HK-2 (cell line): ENCODE measurements at regions not wholly inside any gene's neighbourhood (a gene's known extent, or its start where the extent isn't known, plus 50 kb on each side); places are given as distances from the start of the nearest gene placed in this dataset.

Experiments used
- DNase-seq: peaks from one replicate; pipeline ENCODE4 v3.0.0-alpha.2; 2018; ENCODE audit not compliant: unreplicated experiment

DNA sequence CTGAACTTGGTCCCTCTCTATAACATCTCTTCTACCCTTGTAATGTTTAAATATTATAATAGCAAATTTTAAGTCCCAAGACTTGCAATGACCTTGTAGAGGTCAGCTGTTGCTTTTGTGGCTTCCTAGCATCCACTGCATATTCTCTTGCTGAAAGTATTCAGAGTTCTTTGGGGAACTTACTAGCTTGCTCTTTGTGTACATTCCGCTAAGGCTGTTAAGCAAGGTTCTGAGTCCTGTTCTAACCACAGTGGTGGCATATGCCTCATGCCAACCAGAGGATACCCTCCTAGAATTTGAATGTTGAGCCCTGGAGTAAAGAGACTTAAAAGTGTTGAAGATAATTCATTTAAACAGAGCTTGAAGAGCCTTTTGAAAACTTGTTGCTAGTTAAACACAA lies 570.9 kb downstream of the TLE1 start:
- DNase-seq, result no peak

GRCh38 chr9:81116340-81117137 lies 572.8 kb downstream of the TLE1 start:
- DNase-seq, result no peak

DNA sequence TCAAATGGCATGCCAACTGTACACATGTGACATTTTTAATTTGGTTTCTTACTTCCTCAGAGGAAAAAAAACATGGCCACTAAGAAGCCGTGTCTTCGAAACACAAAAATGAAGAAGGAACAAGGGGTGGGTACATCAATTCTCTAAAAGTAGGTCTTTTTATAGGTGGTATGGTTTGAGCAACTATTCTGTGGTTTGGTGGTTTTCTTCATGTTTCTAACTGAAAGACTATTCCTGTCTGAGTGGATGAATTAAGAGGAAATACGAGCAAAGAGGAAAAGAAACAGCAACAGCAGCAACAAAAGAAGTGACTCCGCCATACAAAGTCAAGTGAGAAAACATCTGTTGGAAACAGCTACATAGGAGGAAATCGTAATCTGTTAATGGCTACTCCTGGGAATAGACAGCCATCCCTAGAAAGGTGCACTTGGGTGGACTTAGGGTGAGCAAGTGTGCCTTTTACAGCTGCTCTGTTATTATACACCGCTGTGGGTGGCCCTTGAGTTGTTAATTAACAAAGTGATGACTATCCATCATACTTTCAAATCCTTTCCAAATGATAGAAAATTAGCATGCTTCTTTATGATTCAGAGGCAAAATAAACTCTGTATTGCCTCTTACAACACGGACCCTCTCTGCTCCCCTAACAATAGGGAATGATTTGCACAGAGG lies 575.8 kb downstream of the TLE1 start:
- DNase-seq, result no peak

GRCh38 chr9:81112627-81113452 lies 576.5 kb downstream of the TLE1 start:
- DNase-seq, result no peak

- DNase-seq, result no peak
Measured at GRCh38 chr9:81108821-81109220, 580.5 kb downstream of the TLE1 start.

- DNase-seq, result no peak
Measured at GRCh38 chr9:81108391-81108790, 581.0 kb downstream of the TLE1 start.

DNA sequence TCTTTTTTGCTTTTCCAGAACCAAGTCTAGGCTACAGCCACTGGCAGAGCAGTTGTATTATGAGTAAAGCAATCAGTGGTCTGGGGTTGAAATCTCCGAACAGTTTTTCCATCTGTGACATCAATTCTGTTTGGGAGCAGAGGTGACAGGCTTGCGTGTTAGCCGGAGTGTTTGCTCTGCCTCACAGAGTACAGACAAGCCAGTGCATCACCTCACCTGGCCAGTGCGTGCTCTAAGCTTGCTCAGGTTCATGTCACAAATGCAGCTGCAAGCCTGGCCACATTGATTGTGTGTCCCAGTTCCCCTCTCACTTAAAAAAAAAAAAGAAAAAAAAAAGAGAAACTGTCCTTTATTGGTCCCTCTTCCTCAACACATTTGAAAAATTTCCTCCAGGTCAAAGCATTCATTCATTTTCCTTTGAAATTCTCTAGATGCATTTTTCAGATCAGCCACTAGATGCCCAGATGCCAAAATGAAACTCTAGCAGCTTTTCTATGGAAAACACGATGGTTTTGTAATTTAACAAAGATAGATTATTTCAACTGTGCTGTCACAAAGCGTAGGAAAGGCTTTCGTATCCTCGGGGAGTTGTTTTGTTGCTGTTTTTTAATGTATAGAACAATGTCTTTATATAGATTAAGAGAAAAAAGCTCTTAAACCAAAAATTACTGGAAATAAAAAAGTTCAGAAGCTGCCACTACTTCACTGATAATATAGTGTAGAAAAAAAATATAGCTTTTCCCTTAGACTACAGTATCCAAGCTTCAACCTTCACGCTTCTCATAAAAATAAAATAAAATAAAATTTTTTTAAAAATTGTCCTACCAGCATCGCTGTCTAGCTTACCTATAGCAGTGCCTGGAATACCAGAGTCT lies 585.5 kb downstream of the TLE1 start:
- no peak for DNase-seq

DNA sequence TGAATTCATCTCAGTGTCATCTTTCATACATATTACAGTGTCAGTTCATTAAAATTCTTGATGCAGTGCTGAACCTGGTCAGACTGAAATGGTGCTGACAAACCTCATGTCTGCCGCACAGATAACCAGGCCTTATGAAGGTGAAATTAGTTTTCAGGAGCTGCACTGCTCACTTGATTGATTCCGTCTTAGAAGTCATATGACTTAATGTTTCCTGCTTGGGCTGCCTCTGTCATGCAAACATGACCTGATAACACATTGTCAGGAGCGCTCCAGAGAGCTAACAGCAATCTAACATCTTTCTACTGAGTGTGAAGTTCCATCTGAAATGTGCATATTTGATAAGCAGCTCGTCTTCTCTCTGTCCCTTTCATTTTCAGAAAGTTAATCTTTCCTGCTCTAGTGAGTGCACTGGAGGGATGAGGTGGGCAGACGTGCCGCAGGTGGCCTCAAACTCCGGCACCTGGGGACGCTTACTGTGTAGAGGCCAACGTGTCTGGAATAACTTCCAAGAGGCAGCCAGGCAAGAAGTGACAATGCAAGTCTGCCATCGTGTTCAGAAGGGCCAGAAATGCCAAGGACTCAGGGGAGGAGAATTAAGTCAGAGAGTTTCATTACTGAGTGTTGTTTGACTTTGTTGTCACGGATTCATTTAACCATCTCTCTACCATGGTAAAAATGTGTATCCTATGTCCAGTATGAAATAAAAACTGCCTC lies 592.1 kb downstream of the TLE1 start:
- no peak for DNase-seq

DNA sequence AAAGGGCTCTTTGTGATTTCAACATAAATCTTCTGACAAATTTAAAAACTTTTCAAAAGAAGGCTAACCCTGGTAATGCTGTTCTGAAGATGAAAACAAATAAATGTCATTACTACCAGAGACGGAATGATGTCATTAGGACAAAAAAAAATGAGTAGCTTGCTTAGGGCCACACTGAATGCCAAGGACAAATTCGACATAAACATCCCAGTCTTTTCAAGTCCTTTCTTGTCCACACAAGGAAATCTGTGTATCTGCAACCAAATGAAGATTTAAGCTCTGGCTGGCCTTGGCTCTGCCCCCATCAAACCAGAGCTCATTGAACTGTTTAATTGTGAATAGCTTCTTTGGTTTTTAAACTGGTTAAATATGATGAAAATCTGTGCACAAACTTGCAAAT lies 592.7 kb downstream of the TLE1 start:
- no peak for DNase-seq

DNA sequence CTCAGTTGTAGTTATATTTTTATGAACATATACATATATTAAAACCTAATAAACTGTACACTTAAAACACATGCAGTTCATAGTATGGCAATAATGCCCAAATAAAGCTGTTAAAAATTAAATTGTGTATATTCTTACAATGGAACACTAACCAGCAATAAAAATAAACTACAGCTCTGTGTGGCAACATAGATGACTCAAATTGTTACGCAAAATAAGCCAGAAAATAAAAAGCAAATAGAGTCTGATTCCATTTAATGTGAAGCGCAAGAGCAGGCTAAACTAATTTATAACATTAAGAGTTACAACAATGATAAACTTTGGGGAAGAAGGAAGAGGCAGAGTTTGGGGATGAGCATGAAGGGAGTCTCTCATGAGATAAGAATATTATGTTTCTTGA lies 597.3 kb downstream of the TLE1 start:
- DNase-seq, result no peak

GRCh38 chr9:81088341-81088740 lies 601.0 kb downstream of the TLE1 start:
- no peak for DNase-seq

DNA sequence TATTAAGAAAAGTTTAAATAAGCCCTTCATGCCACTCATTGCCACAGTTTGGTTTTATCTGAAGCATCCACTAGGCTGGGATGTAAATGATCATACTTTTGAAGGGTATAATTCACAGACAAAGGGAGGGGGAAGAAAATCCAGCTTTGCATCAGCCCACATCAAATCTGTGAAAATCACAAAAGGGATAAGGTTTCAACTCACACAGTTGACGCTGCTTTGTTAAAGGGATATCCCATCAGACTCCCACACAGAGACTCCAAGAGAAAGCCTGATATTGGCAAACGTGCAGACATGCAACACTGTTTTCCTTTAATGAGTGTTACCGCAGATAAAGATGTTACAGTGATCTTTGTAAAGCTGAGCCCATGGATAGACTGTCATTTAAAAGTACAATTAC lies 602.9 kb downstream of the TLE1 start:
- DNase-seq, result no peak

DNA sequence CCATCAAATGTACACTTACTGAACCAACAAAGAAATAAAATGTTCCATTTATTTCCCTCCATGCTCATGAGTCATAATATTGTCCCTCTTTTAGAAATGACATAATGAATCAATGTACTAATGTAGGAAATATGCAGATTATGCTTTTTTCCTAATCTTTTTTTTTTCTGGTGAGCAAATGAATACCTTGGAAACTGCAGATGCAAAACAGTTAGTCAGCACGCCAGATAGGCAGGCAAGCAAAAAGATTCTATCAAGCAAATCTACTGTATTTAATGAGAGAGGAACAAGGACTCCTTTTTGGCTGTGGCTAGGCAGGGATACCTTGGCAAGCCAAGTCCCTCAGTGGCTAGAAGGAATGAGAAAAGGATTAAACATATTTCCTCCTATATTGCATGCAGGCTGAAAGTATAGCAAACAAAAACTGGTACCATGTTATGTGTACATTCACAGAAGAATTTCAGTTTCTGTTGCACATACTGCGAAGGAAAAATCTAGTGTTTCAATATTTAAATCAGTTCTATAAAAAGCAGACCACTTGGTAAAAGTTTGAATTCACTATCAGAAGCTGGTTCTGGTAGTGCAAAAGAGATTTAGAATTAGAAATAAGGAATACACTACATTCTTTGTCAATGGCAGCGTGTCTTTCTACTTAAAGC lies 605.4 kb downstream of the TLE1 start:
- no peak for DNase-seq

DNA sequence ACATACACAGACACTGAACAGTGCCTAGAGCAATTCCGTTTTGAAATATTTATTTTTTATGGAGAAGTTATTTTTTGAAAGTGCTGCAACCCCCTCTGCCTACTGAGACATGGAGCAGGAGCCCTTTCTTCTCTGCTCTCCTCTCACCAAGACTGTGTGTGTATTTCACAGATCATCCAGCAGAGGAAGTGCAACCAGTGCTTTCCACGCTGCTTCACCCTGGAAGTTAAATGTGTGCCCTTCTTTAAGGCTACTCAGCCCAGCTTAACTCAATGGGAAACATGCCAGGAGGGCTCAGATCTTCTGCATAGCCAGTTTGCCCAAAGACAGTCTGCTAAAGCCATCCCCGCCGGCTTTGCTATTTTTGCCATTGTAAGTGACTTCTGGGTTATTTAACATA lies 606.3 kb downstream of the TLE1 start:
- DNase-seq, result no peak

- no peak for DNase-seq
Measured at GRCh38 chr9:81082221-81082620, 607.1 kb downstream of the TLE1 start.

- DNase-seq, result no peak
Measured at GRCh38 chr9:81080900-81081299, 608.4 kb downstream of the TLE1 start.

GRCh38 chr9:81080185-81080584 lies 609.2 kb downstream of the TLE1 start:
- no peak for DNase-seq

GRCh38 chr9:81079055-81079454 lies 610.3 kb downstream of the TLE1 start:
- DNase-seq, result no peak

DNA sequence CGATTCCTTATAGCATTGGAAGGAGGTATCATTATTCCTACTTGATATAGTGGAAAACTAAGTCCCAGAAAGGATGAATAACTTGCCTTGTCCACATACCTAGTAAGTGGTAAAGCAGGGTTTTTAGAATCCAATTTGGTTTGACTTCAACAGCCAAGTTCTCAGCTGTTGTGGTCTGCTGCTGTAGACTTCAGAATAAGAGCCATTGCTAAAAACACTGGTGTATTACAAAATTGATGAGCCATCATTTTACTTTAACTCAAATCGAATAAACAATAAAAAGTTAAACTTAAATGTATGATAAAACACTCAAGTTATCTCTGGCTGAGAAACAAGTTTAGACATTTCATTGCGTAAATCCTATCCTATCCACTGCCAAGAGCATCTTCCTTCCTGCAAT lies 610.8 kb downstream of the TLE1 start:
- DNase-seq, result no peak

GRCh38 chr9:81077572-81077971 lies 611.8 kb downstream of the TLE1 start:
- DNase-seq, result no peak

GRCh38 chr9:81076131-81076530 lies 613.2 kb downstream of the TLE1 start:
- no peak for DNase-seq
